ENCODE measurements at regions not wholly inside any gene's neighbourhood (a gene's known extent, or its start where the extent isn't known, plus 50 kb on each side); places are given as distances from the start of the nearest gene placed in this dataset.

DNA sequence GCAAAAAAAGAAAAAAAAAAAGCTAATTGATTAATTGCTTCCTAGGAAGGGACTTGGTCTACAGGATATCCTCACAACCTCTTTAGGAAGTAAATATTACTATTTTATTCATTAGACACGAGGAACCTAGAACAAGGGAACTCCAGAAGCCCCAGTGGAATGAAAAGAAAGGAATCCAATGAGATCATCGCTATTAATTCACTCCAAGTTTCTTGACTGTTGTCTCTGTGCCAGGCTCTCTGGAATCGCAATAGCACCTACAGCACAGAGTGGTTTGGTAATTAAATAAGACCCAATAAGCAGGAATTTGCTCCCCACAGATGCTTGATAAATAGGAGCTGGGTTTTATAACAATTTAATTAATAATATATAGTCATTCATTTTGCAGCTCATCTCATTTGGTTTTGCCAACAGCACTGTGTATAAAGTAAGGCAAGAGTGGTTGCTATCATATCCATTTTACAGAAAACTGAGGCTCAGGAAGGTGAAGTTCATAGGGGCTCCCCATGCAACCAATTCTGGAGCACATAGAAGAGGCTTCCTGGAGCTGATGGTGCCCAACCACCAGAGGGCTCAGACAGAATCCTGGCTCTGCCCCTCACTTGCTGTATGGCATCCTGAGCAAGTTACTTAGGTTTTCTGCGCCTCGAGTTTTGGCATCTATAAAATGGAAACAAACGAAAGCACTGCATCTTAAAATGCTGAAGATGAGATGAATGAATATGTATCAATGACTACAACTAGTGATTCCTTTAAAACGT is 420.2 kb downstream of the MED13L start:
- DNase-seq: no peak

DNA sequence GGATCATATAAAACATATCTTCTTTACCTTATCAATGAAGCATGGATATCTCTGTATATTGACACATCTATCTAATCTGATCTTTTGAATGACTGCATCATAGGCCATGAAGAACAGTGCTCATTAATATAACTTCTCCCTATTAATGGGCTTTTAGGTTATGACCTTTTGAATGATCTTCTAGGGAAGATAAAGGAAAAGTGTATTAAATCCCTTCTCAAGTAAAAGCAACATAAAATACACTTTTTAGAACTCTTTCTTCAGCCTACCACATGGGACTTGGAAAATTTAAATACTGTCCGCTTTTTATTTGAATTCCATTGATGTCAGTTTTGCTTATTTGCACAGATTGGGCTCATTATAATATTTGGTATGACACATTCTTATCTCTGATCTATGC is 425.4 kb downstream of the MED13L start:
- no peak for DNase-seq

DNA sequence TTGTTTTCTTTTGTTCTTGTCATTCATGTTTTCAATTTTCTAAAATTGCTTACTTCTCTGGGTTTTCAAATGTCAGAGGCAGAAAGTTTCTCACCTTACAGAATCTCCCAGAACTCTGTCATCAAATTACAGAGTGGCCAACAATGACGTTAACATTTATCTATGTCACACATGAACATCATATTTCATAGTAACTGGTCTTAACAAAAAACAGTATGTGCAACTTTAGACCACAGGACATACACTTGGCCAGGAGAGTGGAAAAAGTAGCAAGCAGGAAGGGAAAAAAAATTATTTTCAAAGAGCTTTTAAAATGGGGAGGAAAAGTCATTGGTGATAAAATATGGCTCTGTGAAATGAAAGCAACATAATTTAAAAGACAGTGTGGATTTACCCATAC is 426.5 kb downstream of the MED13L start:
- DNase-seq: no peak

DNA sequence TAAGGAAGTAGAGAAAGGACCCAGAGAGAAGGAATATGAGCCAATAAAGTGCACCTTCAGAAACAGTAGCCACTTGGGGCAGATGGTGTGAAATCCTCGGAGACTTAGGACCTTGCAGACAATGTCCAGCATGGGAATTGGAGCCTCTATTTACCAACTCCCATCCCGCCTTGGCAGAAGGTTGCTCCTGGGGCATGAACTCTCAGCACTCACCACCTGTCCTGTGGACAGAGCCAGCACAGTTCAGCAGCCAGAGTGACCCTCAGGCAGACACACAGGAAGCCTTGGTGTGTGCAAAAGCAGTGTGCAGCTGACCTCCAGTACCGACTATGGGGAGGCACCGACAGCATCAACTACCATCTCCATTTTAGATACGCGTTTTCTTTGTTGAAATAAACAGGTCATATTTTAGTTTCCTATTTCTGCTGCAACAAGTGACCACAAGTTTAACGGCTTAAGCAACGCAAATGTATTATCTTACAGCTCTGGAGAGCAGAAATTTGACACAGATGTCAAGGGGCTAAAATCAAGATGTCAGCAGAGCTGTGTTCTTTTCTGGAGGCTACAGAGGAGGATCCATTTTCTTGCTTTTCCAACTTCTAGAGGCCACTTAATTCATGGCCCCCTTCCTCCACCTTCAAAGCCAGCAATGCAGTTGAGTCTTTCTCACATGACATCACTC is 428.1 kb downstream of the MED13L start:
- DNase-seq: no peak

DNA sequence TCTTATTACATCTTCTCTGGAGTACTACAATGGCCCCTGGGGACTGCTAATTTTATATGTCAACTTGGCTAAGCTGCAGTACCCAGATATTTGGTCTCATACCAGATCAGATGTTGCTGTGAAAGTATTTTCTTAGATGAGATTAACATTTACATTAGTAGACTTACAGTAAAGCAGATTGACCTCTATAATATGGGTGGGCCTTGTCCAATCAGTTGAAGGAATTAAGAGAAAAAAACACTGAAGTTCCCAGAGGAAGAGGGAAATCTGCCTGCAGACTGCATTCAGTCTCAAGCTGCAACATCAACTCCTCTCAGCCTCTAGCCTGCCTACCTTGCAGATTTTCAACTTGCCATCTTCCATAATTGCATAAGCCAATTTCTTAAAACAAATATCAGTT is 430.1 kb downstream of the MED13L start:
- no peak for DNase-seq

DNA sequence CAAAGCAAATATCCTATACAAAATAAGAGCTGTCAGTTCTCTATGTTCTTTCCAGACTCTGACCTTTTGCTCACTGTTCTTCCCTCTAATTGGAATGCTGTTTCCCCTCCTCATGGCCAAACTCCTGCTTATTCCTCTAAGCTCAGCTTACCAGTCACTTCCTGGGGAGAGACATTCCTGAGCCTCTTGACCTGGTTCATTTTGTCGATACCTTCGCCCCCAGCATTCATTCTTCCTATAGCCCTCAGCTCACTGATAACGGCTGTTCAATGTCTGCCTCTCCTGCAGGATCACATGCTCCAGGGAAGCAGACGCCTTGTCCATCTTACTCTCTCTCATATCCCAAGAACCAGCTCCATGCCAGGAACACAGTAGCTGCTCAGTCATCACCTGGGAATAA is 431.0 kb downstream of the MED13L start:
- DNase-seq: no peak

DNA sequence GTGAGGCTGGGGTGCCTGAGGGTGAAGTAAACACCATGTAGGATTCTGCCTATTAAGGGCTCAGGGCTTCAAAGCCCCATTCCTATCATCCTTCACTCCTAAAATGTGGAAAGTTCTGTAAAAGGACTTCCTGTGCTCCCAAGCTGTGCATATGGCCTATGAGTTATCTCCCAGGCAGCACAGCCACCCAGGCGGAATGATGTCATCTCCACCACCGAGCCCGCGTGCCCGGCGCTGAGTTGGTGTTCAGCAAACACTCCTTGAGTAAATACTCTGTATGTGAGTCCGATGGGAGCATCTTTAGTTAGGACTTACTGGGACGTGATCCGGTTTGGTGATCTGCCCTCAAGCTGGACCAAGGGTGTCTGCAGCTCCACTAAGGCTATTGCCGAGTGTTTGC is 437.3 kb downstream of the MED13L start:
- DNase-seq: no peak

DNA sequence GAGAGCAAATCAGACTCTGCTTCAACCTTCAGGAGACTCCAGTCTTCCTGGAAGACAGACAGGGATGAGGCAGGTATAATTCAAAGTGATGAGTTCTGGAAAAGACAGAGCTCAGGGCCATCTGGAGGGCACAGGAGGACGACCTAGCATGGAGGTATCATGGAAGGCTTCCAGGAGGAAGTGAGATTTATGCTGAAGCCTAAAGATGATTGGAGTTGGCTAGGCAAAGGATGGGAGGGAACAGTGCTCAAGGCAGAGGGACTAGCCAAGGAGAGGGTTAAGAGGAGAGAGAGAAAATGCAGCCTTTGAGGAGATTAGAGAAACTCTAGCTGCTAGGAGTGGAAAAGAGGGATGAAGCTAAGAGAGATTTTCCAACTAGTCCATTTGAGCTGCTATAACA is 438.5 kb downstream of the MED13L start:
- no peak for DNase-seq

DNA sequence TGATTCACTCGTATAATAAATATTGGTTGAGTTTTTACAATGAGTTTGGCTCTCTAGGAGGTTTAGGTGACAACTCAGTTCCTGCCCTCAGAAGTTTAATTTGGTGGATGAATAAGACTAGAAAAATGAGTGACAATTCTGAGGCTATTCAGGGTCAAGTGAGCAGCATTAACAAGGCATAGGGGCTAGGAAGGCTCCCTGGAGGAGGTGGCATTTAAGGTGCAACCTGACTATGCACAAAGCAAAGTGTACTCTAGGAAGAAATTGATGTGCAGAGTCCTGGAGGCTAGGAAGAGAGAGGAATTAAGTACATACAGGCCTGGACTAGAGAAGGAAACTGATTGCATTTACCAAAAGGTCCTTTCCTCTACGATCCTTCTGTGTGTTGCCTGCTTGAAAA is 440.3 kb downstream of the MED13L start:
- DNase-seq: no peak

DNA sequence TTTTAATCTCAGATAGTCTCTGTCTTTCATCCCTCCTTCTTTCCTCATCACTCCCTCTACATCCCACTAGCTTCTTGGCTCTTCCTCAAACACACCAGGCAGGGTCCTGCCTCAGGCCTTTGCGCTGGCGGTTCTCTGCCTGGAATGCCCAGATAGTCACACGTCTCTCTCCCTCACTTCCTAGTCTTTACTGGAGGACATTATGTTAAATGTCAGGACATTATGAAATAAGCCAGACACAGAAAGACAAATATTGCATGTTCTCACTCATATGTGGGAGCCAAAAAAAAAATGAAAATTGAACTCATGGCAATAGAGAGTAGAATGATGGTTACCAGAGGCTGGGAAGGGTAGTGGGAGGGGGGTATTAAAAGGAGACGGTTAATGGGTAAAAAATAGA is 442.0 kb downstream of the MED13L start:
- DNase-seq: no peak

DNA sequence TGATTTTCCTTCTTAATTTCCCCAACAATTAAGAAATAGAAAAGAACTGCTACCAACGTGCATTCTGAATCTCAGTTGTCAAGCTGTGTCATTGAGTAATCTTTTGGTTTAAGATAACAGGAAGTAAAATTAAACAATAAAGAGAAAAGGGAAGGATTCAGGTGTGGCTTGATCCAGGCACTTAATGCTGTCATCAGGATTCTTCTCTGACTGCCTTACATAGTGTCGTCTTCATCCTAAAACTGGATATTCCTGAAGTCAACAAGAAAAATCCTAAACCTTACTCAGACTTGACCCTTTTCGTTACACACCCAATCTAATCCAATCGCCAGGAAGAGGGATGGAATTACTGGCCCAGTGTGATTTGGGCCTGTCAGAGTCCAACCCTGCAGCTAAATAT is 443.8 kb downstream of the MED13L start:
- no peak for DNase-seq

DNA sequence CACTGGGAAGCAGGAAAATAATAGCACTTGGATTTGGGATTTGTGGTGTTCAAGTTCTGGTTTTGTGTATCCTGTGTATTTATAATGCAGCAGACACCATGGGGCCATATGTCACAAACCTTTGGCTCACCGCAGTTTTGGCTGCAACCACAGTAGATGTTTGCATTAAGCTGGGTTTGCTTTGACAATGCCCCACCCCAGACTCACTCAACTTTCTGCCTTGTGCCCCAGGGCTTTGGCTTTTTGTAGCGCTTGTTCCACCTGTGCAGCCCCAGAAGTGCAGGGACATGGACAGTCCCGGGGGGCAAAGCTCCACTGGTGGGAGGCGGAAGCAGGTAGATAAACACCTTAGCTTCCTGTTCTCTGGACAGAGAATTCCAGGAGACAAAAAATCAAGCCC is 446.9 kb downstream of the MED13L start:
- no peak for DNase-seq

DNA sequence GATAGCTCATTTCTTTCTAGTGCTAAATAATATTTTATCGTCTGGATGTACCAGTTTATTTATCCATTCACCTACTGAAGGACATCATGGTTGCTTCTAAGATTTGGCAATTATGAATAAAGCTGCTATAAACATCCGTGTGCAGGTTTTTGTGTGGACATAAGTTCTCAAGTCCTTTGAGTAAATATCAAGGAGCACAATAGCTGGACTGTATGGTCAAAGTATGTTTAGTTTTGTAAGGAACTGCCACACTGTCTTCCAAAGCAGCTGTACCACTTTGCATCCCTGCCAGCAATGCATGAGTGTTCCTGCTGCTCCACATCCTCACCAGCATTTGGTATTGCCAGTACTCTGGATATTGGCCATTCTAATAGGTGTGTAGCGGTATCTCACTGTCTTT is 447.4 kb downstream of the MED13L start:
- DNase-seq: no peak

DNA sequence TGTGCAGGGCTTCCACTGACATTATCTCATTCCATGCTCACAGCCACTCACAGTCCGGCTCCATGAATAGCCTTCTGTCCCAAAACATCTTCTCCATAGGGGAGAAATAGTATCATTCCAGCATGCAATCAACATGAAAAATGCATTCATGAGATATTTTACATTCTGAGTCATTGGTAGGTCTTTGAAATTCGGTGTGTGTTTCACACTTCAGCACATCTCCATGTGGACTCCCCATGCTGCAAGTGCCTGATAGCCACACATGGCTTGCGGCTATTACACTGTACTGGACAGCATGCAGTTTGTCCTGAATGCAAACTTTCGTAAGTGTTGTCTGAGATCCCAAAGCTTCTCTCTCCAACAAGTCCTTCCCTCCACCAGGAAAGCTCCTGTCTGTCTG is 449.3 kb downstream of the MED13L start:
- DNase-seq: no peak

DNA sequence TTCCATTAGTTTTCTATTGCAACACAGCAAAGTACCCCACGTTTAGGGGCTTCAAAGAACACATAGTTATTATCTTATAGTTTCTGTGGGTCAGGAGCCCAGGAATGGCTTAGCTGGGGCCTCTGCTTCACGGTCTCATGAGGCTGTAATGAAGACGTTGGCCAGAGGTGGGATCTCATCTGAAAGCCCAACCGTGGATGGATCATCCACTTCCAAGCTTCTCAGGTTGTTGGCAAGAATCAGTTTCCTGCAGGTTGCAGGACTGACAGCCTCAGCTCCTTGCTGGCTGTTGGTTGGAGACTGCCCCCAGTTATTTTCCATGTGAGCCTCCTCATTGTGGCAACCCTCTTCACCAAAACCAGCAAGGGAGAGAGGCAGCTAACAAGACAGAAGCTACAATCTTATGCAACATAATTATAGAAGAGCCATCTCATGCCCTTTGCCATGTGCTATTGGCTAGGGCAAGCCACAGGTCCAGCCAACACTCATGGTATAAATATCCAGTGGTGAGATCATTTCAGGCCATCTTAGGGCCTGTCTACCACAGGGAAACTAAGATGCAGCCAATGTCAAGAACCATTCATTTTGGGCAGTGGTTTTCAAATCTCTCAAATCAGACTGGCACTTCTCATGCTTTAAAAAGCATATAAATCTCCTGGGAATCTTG is 452.4 kb downstream of the MED13L start:
- DNase-seq: no peak

DNA sequence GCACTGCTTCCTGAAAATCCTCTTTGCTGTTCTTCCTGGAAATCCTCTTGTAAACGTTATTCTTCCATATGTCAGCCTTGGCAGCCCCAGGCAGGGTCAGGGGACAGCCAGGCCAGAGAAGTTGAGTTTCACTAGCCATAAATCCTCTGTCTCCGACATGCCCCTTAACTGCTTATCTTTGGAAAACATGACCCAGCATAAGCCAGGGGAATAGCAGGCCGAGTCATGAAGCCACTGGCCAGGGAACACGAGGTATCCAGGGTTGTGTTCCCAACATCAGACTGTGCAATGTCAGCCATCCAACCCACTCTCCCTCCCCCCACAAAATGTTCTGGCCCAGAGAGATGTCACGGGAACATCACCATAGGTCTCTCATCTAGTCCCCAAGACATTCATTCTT is 453.9 kb downstream of the MED13L start:
- DNase-seq: no peak

DNA sequence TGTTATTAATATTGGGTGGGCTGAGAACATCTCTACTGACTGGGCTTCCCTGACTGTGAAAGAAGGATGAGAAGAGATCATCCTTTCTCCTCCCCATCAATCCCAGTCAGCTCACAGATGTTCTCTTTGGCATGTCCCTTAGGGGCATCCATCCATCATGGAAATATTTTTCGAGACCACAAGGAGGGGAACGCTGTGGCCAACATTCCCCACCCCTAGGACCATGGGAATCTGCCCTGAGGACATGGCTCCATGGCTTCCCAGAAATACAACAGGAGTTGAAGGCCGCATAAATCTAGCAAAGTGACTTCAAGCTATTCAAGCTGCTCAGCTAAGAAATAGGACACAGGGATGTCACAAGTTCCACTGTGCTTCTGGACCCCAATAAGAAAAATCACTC is 456.8 kb downstream of the MED13L start:
- no peak for DNase-seq

DNA sequence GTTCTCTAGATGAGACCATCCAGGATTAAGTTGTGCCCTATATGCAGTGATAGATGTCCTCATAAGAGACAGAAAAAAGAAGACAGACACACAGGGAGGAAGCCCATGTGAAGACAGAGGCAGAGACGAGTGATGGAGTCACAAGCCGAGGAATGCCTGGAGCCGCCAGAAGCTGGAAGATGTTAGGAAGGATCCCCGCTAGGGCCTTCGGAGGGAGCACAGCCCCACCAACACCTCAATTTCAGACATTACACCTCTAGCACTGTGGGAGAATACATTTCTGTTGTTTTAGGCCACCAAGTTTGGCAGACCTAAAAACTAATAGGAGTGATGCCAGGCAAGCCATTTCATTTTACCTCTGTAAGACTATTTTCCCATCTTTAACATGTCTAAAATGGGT is 458.5 kb downstream of the MED13L start:
- no peak for DNase-seq

DNA sequence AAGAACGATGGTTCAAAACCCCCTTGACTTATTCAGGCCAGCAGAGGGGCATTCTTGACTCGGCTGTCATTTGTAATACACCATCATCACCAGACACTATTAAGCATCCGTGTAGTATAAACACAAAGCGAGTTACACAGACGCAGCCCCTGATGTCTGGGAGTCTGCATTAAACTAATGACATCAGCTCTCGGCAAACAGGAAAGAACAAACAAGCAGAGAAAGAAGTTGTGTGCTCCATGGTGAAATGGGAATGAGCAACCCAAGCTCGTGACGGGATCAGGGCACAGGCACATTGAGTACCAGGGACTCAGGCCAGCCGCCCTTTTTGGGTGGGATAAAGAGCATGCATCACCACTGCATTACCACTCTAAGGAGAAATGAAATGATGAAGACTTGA is 460.1 kb downstream of the MED13L start:
- DNase-seq: no peak

DNA sequence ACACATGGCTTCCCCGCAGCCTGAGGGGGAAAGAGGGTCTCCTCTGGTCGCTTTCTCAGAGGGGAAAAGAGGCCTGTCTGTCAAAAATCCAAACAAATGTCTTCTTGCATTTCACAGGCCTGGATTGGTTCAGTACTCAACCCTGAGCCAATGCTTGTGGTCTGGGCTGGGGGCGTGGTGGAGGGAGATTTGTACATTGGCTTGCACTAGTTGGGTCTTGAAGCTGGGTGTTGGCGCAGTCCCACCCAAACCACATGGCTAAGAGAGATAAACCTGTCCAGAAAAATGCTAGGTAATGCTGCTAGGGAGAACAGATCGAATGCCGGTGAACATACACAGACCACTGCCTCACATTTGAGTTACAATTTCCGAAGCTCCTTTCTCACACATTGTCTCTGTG is 461.6 kb downstream of the MED13L start:
- no peak for DNase-seq

DNA sequence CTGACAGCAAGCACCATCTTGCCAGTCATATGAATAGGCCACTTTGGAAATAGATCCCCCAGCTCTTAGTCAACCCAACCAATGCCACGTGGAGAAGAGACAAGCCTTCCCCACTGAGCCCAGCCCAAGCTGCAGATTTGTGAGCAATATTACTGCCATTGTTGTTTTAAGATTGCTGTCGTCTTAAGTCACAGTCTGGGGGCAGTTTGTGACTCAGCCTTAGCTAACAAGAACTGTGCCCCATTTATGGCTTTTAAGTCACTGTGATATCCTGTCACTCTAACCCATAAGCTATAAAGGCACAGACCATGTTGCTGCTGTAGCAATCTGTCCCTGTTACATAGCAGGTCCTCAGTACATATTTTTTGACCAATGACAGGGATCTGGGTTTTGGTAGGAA is 464.2 kb downstream of the MED13L start:
- DNase-seq: no peak

DNA sequence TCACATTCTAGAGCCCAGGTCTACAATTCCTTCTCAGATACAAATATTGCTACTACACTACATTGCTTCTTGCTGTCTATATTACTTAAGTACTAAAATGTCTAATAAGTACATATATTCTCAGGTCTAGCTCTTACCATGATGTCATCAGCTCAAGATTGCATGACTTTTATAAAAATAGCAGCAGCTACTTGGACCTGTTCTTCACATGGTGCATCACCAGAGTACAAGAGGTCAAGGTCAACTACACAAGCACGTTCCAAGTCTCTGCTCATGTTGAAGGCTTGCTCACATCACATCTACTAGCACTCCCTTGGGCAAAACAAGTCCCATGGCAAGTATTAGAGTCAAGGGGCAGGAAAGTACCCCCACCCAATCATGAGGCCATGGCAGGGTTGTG is 465.6 kb downstream of the MED13L start:
- DNase-seq: no peak

DNA sequence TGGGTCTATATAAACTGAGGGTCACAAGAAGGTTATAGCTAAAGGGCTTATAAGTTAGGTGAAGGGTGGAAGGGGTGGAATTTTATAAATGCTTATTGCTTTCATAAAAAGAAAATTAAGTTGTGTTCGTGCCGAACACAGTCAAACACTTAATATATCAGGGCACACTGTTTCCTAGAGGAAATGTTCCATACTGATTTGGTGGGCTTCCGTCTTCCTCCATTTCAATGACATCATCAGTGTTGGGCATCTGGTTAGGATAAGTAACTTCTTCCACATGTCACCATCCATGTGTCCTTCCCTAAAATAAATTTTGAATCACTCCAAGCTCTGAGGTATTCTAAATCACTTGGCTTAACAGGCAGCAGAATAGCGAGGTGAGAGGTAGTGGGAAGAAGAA is 466.4 kb downstream of the MED13L start:
- no peak for DNase-seq

DNA sequence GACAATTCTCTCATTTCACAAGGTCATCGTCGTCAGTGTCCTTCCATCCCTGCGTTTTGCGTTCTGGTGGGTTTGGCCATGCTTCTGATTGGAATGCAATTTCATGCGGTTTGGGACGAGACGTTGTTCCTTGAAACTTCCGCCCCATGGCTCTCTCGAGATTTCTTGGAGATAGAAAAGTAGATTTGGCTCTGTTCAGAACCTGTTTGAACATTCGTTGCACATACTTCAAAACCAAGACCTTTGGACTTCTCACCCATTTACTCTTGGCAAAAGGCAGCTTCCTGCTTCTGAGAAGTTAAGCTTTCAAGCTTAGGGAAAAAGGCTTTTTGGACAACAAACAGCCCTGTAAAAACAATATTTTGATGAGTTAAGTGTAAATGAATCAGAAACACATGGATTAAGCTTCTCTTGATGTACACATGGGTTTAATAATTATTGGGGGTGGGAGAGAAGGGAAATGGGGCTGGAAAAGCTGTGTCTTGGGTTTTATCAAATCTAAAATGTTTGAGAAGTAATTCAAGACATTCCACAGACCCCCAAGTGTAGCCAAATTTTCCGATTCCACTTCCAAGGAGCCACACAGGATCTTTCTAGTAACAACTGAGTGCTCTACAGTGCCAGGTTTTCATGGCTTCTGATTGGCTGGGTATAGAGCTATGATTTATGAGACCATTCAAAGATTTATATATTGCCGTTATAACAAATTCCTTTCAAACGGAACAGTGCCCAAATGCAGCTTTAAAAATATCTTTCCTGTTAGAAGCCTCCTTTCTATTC is 467.2 kb downstream of the MED13L start:
- no peak for DNase-seq

All from CD4-positive, alpha-beta T cell treated with Interferon alpha-2 for 1 hour (primary cell).